GM12865 (cell line): ENCODE measurements at regions not wholly inside any gene's neighbourhood (a gene's known extent, or its start where the extent isn't known, plus 50 kb on each side); places are given as distances from the start of the nearest gene placed in this dataset.

Experiments used
- DNase-seq: peaks from one replicate; pipeline ENCODE4 v3.0.0; 2010; ENCODE audit warnings: low read depth
- H3K4me3 ChIP-seq: 2 replicates; pipeline ENCODE4 v1.5.1; 2011; ENCODE audit warnings: mild to moderate bottlenecking, low read depth, low read length, control low read depth
- TF ChIP-seq, protein P1 (sequence below): IDR thresholded peaks from 2 replicates; pipeline ENCODE4 v1.5.1; 2011; ENCODE audit warnings: low read length, control low read depth, low read depth, inconsistent platforms; ENCODE audit not compliant: insufficient read depth; ENCODE audit errors: missing control alignments

DNA sequence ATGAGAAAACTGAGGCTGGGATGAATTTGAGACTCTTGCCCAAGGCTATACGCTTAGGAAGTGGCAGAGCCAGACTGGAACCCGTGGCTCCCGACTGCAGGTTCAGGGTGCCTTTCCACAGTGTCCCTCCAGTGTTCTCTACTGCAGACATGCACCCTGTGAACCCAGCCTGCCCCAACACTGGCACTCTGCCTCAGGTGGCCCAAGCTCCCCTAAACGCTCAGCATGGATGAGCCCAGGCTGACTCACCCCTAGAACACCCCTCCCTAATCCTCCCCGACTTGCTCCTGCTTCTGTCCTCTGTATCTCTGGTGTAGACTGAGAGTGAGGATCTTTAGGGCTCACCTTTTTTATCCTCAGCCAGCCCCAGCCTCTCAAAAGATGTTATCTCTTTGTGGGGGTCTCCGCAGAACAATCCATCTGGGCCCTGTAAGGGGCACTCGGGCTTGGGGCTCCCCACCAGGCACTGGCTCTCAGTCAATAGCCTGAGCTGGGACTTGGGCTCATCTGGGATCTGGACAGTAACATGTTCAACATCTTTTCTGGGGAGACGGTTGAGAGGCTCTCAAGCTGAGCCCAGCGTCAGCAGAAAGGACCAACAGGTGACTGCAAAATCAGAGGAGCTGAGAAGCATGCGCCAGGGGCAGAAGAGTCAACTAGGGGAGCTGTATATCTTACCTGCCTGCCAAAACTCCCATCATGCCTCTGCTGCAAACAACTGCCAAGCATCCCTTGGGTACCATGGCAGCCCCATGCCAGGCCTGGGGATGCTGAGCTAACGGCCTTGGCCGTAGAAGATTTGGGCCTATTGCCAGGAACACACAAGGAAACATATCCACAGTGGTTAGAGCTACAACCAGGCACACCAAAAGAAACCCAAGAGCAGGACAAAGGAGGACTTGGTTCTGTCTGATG lies 176.2 kb downstream of the BUD13 start:
- TF ChIP-seq, protein P1, sequence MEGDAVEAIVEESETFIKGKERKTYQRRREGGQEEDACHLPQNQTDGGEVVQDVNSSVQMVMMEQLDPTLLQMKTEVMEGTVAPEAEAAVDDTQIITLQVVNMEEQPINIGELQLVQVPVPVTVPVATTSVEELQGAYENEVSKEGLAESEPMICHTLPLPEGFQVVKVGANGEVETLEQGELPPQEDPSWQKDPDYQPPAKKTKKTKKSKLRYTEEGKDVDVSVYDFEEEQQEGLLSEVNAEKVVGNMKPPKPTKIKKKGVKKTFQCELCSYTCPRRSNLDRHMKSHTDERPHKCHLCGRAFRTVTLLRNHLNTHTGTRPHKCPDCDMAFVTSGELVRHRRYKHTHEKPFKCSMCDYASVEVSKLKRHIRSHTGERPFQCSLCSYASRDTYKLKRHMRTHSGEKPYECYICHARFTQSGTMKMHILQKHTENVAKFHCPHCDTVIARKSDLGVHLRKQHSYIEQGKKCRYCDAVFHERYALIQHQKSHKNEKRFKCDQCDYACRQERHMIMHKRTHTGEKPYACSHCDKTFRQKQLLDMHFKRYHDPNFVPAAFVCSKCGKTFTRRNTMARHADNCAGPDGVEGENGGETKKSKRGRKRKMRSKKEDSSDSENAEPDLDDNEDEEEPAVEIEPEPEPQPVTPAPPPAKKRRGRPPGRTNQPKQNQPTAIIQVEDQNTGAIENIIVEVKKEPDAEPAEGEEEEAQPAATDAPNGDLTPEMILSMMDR = no peak
- no peak for DNase-seq

GRCh38 chr11:116595305-116595880 lies 177.4 kb downstream of the BUD13 start:
- no peak overlapping the region for H3K4me3 ChIP-seq
- TF ChIP-seq, protein P1 = no peak
- no peak for DNase-seq

More for the DNA sequence above, 176.2 kb downstream of the BUD13 start:
- no peak overlapping the region for H3K4me3 ChIP-seq

GRCh38 chr11:116590844-116591570 lies 181.8 kb downstream of the BUD13 start:
- DNase-seq = no peak
- no peak overlapping the region for H3K4me3 ChIP-seq
- TF ChIP-seq, protein P1 = no peak

GRCh38 chr11:116589402-116589801 lies 183.4 kb downstream of the BUD13 start:
- TF ChIP-seq, protein P1 = no peak
- DNase-seq = no peak
- no peak overlapping the region for H3K4me3 ChIP-seq

- TF ChIP-seq, protein P1 = no peak
- H3K4me3 ChIP-seq = no peak overlapping the region
These were observed 186.4 kb downstream of the BUD13 start for GRCh38 chr11:116586392-116586791.

DNA sequence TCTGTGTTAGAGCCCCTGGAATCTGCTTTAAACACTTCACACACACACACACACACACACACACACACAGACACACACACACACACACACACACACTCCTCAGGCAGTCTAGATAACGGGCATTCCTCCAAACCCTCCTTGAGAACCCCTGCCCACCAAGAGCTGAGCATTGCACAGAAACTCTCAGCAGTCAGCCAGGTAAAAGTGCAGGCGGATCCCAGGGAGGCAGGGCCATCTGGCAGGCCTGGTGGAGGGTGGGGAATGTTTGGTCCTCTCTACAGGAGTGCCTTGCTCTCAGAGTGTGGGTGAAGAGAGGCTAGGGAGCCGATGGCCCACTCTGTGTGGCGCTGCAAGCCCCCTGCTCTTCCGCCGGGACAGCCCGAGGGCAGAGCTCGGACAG lies 190.2 kb downstream of the BUD13 start:
- TF ChIP-seq, protein P1 = no peak
- no peak for DNase-seq
- no peak overlapping the region for H3K4me3 ChIP-seq

More at GRCh38 chr11:116586392-116586791, 186.4 kb downstream of the BUD13 start:
- DNase-seq = no peak
